Mesenchymal stem cell (in vitro differentiated cells and primary cell): ENCODE measurements at regions not wholly inside any gene's neighbourhood (a gene's known extent, or its start where the extent isn't known, plus 50 kb on each side); places are given as distances from the start of the nearest gene placed in this dataset.

Source experiments
- DNase-seq: peaks from one replicate; pipeline ENCODE4 v3.0.0-alpha.2; 2013
- H2AFZ ChIP-seq: one replicate; pipeline ENCODE4 v1.6.1; 2013; ENCODE audit warnings: low read depth, mild to moderate bottlenecking, control low read depth, inconsistent platforms, low read length, moderate library complexity
- H2AK5ac ChIP-seq: 2 replicates; pipeline ENCODE4 v1.6.1; 2013; ENCODE audit warnings: low read length, moderate library complexity, mild to moderate bottlenecking, inconsistent platforms; ENCODE audit not compliant: severe bottlenecking
- H2BK120ac ChIP-seq: one replicate; pipeline ENCODE4 v1.6.1; 2013; ENCODE audit warnings: low read depth, mild to moderate bottlenecking, inconsistent platforms, low read length, moderate library complexity
- H2BK12ac ChIP-seq, 2 experiments: one replicate each; pipeline ENCODE4 v1.6.1; 2013; ENCODE audit warnings: inconsistent platforms in 2 of 2, low read length in 2 of 2, mild to moderate bottlenecking in 2 of 2, moderate library complexity in 2 of 2, control low read depth in 1 of 2
- H2BK15ac ChIP-seq: one replicate; pipeline ENCODE4 v1.6.1; 2013; ENCODE audit warnings: mild to moderate bottlenecking, low read depth, inconsistent platforms; ENCODE audit not compliant: poor library complexity, severe bottlenecking
- H2BK5ac ChIP-seq: 2 replicates; pipeline ENCODE4 v1.6.1; 2013; ENCODE audit warnings: low read depth, mild to moderate bottlenecking, low read length, control low read depth, inconsistent platforms; ENCODE audit not compliant: poor library complexity, severe bottlenecking
- H3K14ac ChIP-seq, 2 experiments: one replicate each; pipeline ENCODE4 v1.6.1; 2013; ENCODE audit warnings: inconsistent platforms in 2 of 2, low read length in 2 of 2, control low read depth in 1 of 2, mild to moderate bottlenecking in 1 of 2, moderate library complexity in 1 of 2
- H3K18ac ChIP-seq, 2 experiments: one replicate each; pipeline ENCODE4 v1.6.1; 2013; ENCODE audit warnings: inconsistent platforms in 2 of 2, low read length in 2 of 2, control low read depth in 1 of 2, low read depth in 1 of 2, mild to moderate bottlenecking in 1 of 2
- H3K23ac ChIP-seq, 2 experiments: one replicate each; pipeline ENCODE4 v1.6.1; 2013; ENCODE audit warnings: inconsistent platforms in 2 of 2, low read length in 2 of 2, mild to moderate bottlenecking in 2 of 2, moderate library complexity in 2 of 2, control low read depth in 1 of 2
- H3K27ac ChIP-seq: 2 replicates; pipeline ENCODE4 v1.5.1; 2013; ENCODE audit warnings: mild to moderate bottlenecking, moderate library complexity, low read length, control low read depth, inconsistent platforms; ENCODE audit not compliant: poor library complexity, severe bottlenecking
- H3K27me3 ChIP-seq, 2 experiments: 2 replicates each; pipeline versions ENCODE4 v1.6.1 to v1.7.0; 2013; ENCODE audit warnings: low read length in 2 of 2, mild to moderate bottlenecking in 2 of 2, moderate library complexity in 2 of 2, control low read depth in 1 of 2, inconsistent platforms in 1 of 2; ENCODE audit not compliant: control insufficient read depth in 1 of 2, insufficient read depth in 1 of 2
- H3K36me3 ChIP-seq, 2 experiments: 2 replicates each; pipeline versions ENCODE4 v1.6.1 to v1.7.0; 2013; ENCODE audit warnings: low read length in 2 of 2, control low read depth in 1 of 2, inconsistent platforms in 1 of 2, low read depth in 1 of 2, mild to moderate bottlenecking in 1 of 2; ENCODE audit not compliant: insufficient read depth in 2 of 2, control insufficient read depth in 1 of 2
- H3K4ac ChIP-seq, 2 experiments: one replicate each; pipeline ENCODE4 v1.6.1; 2013; ENCODE audit warnings: inconsistent platforms in 2 of 2, low read length in 2 of 2, mild to moderate bottlenecking in 2 of 2, moderate library complexity in 2 of 2, control low read depth in 1 of 2, low read depth in 1 of 2
- H3K4me1 ChIP-seq: 2 replicates; pipeline ENCODE4 v1.6.1; 2013; ENCODE audit warnings: low read depth, low read length, control low read depth; ENCODE audit not compliant: control insufficient read depth, insufficient read depth
- H3K4me2 ChIP-seq: 2 replicates; pipeline ENCODE4 v1.6.1; 2013; ENCODE audit warnings: low read length, mild to moderate bottlenecking, inconsistent platforms; ENCODE audit not compliant: poor library complexity, severe bottlenecking
- H3K4me3 ChIP-seq, 2 experiments: 2 replicates each; pipeline versions ENCODE4 v1.5.1 to v1.7.0; 2013; ENCODE audit warnings: low read length in 2 of 2, mild to moderate bottlenecking in 2 of 2, control low read depth in 1 of 2, low read depth in 1 of 2; ENCODE audit not compliant: insufficient read depth in 1 of 2
- H3K79me1 ChIP-seq: replicated peaks from 2 replicates; pipeline ENCODE4 v1.6.1; 2013; ENCODE audit warnings: mild to moderate bottlenecking, control low read depth, low read length, inconsistent platforms; ENCODE audit not compliant: poor library complexity, severe bottlenecking
- H3K9ac ChIP-seq: 2 replicates; pipeline ENCODE4 v1.7.0; 2013; ENCODE audit warnings: mild to moderate bottlenecking, low read length, moderate library complexity
- H3K9me3 ChIP-seq: 2 replicates; pipeline ENCODE4 v1.7.0; 2013; ENCODE audit warnings: mild to moderate bottlenecking, low read length; ENCODE audit not compliant: control insufficient read depth
- H4K8ac ChIP-seq: one replicate; pipeline ENCODE4 v1.6.1; 2013; ENCODE audit warnings: inconsistent platforms, mild to moderate bottlenecking, low read length, moderate library complexity
- H4K91ac ChIP-seq: one replicate; pipeline ENCODE4 v1.6.1; 2013; ENCODE audit warnings: mild to moderate bottlenecking, low read length, inconsistent platforms
- WGBS: methylation state at CpG from one replicate; pipeline ENCODE4 v1.1.7; 2013; ENCODE audit warnings: mixed read lengths; 5-methylcytosine and 5-hydroxymethylcytosine counted together

DNA sequence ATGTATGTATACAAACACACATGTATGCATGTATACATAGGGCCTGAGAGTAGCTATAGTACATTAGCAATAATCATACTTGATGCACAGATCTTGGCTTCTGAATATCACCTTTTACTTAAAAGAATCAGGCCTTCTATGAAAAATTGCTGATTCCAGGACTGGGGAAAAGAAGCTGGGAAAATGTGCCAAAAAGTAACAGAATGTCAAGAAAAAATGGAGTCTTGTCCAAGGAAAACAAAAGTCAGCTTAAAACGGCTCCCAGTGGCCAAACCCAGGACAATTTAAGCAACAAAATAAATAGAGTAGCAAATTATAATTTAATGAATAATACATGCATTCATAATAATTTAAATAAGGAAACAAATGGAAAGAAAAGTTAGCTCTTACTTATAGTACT lies 2104.9 kb downstream of the PCDH9 start:
- Histone ChIP-seq H2BK5ac (no peak overlapping the region), H3K9me3 (no peaks in the 10 kb centered on the region), H2AK5ac (no peak overlapping the region), H3K27ac (no peak overlapping the region), H3K4me1 (no peaks in the 10 kb centered on the region), H3K4me2 (no peak overlapping the region), H4K91ac (no peak overlapping the region), H3K18ac (no peak overlapping the region), H3K14ac (no peak overlapping the region), H3K9ac (no peak overlapping the region), H3K23ac (no peak overlapping the region), H2BK120ac (no peak overlapping the region), H3K27me3 (no peaks in the 10 kb centered on the region), H4K8ac (no peak overlapping the region), H3K4ac (no peak overlapping the region), H2BK15ac (no peak overlapping the region), H2BK12ac (no peak overlapping the region), H3K4me3 (no peak overlapping the region), H3K36me3 (no peaks in the 10 kb centered on the region), H3K79me1 (no peaks in the 10 kb centered on the region), H2AFZ (no peak overlapping the region)
- DNase-seq, result no peak
- no CpG with 5 or more reads among the region's 1 CpG for WGBS

DNA sequence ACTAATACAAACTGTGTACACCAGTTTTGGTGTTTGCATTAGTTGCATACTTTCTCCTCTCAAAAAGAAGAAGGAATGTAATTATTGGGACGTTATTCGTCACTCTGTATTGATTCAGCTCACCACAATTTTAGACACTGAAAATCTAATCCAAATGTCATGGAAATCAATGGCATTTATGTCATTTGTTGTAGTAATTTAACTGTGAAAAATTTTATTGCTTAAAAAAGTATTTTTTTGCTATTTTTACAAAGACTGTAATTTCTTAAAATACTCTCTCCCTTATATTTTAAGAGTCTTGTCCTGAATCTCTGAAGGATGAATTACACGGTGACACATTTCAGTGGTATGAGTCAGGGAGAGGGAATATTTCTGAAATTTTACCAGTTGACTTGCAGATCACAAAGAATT lies 2117.6 kb downstream of the PCDH9 start:
- H3K36me3 ChIP-seq, result no peaks in the 10 kb centered on the region
- no peak overlapping the region for H4K8ac ChIP-seq
- H4K91ac ChIP-seq, result no peak overlapping the region
- no peak overlapping the region for H2BK15ac ChIP-seq
- H3K18ac ChIP-seq, result no peak overlapping the region
- H3K23ac ChIP-seq, result no peak overlapping the region
- peaks cover 6% of the 10 kb centered on the region for H3K9me3 ChIP-seq
- H3K27ac ChIP-seq, result no peak overlapping the region
- no peak overlapping the region for H2BK5ac ChIP-seq
- no peaks in the 10 kb centered on the region for H3K79me1 ChIP-seq
- H3K4me2 ChIP-seq, result no peak overlapping the region
- no peak overlapping the region for H2BK12ac ChIP-seq
- H2BK120ac ChIP-seq, result no peak overlapping the region
- no peak overlapping the region for H2AK5ac ChIP-seq
- no peak overlapping the region for H3K4me3 ChIP-seq
- no peaks in the 10 kb centered on the region for H3K4me1 ChIP-seq
- H3K4ac ChIP-seq, result no peak overlapping the region
- no peaks in the 10 kb centered on the region for H3K27me3 ChIP-seq
- peak; percentile 13 for DNase-seq
- H3K14ac ChIP-seq, result no peak overlapping the region
- no CpG with 5 or more reads among the region's 3 CpGs for WGBS
- H3K9ac ChIP-seq, result no peak overlapping the region
- H2AFZ ChIP-seq, result no peak overlapping the region

- H2AFZ ChIP-seq, result no peak overlapping the region
- H2BK5ac ChIP-seq, result no peak overlapping the region
- H3K9me3 ChIP-seq, result peaks cover 6% of the 10 kb centered on the region
- no peak overlapping the region for H3K4me2 ChIP-seq
- peak; percentile 34 for DNase-seq
- H3K36me3 ChIP-seq, result no peaks in the 10 kb centered on the region
- no peaks in the 10 kb centered on the region for H3K27me3 ChIP-seq
- no peak overlapping the region for H3K4me3 ChIP-seq
- WGBS, result 0% methylated on average over 1 of the region's 1 CpG
- no peak overlapping the region for H3K4ac ChIP-seq
- no peak overlapping the region for H3K9ac ChIP-seq
- H2BK12ac ChIP-seq, result no peak overlapping the region
- no peak overlapping the region for H3K14ac ChIP-seq
- no peaks in the 10 kb centered on the region for H3K79me1 ChIP-seq
- H2AK5ac ChIP-seq, result no peak overlapping the region
- no peak overlapping the region for H3K23ac ChIP-seq
- H2BK15ac ChIP-seq, result no peak overlapping the region
- no peak overlapping the region for H4K91ac ChIP-seq
- H2BK120ac ChIP-seq, result no peak overlapping the region
- H4K8ac ChIP-seq, result no peak overlapping the region
- H3K4me1 ChIP-seq, result no peaks in the 10 kb centered on the region
- H3K18ac ChIP-seq, result no peak overlapping the region
- H3K27ac ChIP-seq, result no peak overlapping the region
Observed at GRCh38 chr13:65112123-65112522, 2118.0 kb downstream of the PCDH9 start.

- H3K27me3 ChIP-seq, result no peaks in the 10 kb centered on the region
- H3K14ac ChIP-seq, result no peak overlapping the region
- no peak overlapping the region for H3K4ac ChIP-seq
- H3K4me3 ChIP-seq, result no peak overlapping the region
- WGBS, result no CpG with 5 or more reads among the region's 1 CpG
- H2BK120ac ChIP-seq, result no peak overlapping the region
- peaks cover 6% of the 10 kb centered on the region for H3K9me3 ChIP-seq
- no peak overlapping the region for H2BK5ac ChIP-seq
- no peak overlapping the region for H4K91ac ChIP-seq
- H3K79me1 ChIP-seq, result no peaks in the 10 kb centered on the region
- no peak overlapping the region for H2BK12ac ChIP-seq
- H4K8ac ChIP-seq, result no peak overlapping the region
- no peak overlapping the region for H3K4me2 ChIP-seq
- H3K36me3 ChIP-seq, result no peaks in the 10 kb centered on the region
- no peak overlapping the region for H3K18ac ChIP-seq
- no peak overlapping the region for H3K27ac ChIP-seq
- H2BK15ac ChIP-seq, result no peak overlapping the region
- no peaks in the 10 kb centered on the region for H3K4me1 ChIP-seq
- no peak overlapping the region for H2AK5ac ChIP-seq
- no peak overlapping the region for H3K9ac ChIP-seq
- no peak for DNase-seq
- no peak overlapping the region for H2AFZ ChIP-seq
- H3K23ac ChIP-seq, result no peak overlapping the region
Observed at GRCh38 chr13:65111223-65111622, 2118.9 kb downstream of the PCDH9 start.
